Prostate gland (tissue), 2 donors: ENCODE measurements at regions not wholly inside any gene's neighbourhood (a gene's known extent, or its start where the extent isn't known, plus 50 kb on each side); places are given as distances from the start of the nearest gene placed in this dataset.

Experiments used
- DNase-seq: peaks from one replicate; pipeline ENCODE4 v3.0.0-alpha.2; 2019; ENCODE audit warnings: low spot score
- H3K27ac ChIP-seq, 2 donors: fragments of 200-600 bp; sonication (generic); 2 replicates each; pipeline ENCODE4 v1.5.1; 2017 to 2019
- H3K27me3 ChIP-seq: fragments of 200-600 bp; sonication (generic); replicated peaks from 2 replicates; pipeline ENCODE4 v1.5.1; 2019; ENCODE audit not compliant: insufficient read depth
- H3K36me3 ChIP-seq, 2 donors: fragments of 200-600 bp; sonication (generic); 1 replicate in 1 of 2; 2 replicates in 1 of 2; pipeline versions ENCODE4 v1.5.1 to v1.8.1; 2017 to 2019
- H3K4me1 ChIP-seq: fragments of 200-600 bp; sonication (generic); replicated peaks from 2 replicates; pipeline ENCODE4 v1.5.1; 2019
- H3K4me3 ChIP-seq, 2 donors: fragments of 200-600 bp; sonication (generic); 2 replicates each; pipeline ENCODE4 v1.5.1; 2017 to 2019
- H3K9me3 ChIP-seq: fragments of 200-600 bp; sonication (generic); 2 replicates; pipeline ENCODE4 v1.5.1; 2017
- CTCF ChIP-seq, 4 experiments: fragments of 200-600 bp in 2 of 4; fragments of 450-650 bp in 2 of 4; sonication (generic) in 2 of 4; IDR thresholded peaks; 1 replicate in 3 of 4; 2 replicates in 1 of 4; pipeline ENCODE4 v1.5.1; 2016 to 2019; ENCODE audit warnings: antibody characterized with exemption in 4 of 4, mild to moderate bottlenecking in 2 of 4, moderate library complexity in 2 of 4
- POLR2A ChIP-seq: fragments of 450-650 bp; IDR thresholded peaks from one replicate; pipeline ENCODE4 v1.6.1; 2016; ENCODE audit warnings: antibody characterized with exemption, mild to moderate bottlenecking
- POLR2AphosphoS5 ChIP-seq: sonication (generic); formaldehyde crosslinking; IDR thresholded peaks from one replicate; pipeline ENCODE4 v1.6.1; 2017; ENCODE audit warnings: antibody characterized with exemption
- WGBS: methylation state at CpG from one replicate; pipeline ENCODE4 v1.1.5; 2018; 5-methylcytosine and 5-hydroxymethylcytosine counted together
- intact Hi-C: fragments of 100-400 bp; cut with DNase I; formaldehyde crosslinking; loops from one replicate; pipeline ENCODE4 v1.14.2; 2022

GRCh38 chr5:9920697-9921096 is 290.5 kb upstream of the TAS2R1 start:
- WGBS: 89% methylated on average over 8 of the region's 8 CpGs
- H3K9me3 ChIP-seq: no peaks in the 10 kb centered on the region
- no peaks in the 10 kb centered on the region for H3K27me3 ChIP-seq
- no peaks in the 10 kb centered on the region for H3K4me1 ChIP-seq
- H3K36me3 ChIP-seq: no peaks in the 10 kb centered on the region
- H3K27ac ChIP-seq: no peak overlapping the region
- no peak overlapping the region for H3K4me3 ChIP-seq
- intact Hi-C loops: no loop called here
- no peak for TF ChIP-seq POLR2AphosphoS5
- TF ChIP-seq CTCF (IDR thresholded peaks at IDR 0.05): no peak
- no peak for TF ChIP-seq POLR2A
- no peak for DNase-seq

- no peak for DNase-seq
- H3K27me3 ChIP-seq: no peaks in the 10 kb centered on the region
- H3K36me3 ChIP-seq: no peaks in the 10 kb centered on the region
- H3K9me3 ChIP-seq: no peaks in the 10 kb centered on the region
- TF ChIP-seq CTCF (IDR thresholded peaks at IDR 0.05) (no peak), POLR2AphosphoS5 (no peak), POLR2A (no peak)
- no peaks in the 10 kb centered on the region for H3K4me1 ChIP-seq
- whole genome bisulfite sequencing: 70% methylated on average over 11 of the region's 11 CpGs
- no peak overlapping the region for H3K4me3 ChIP-seq
- no peak overlapping the region for H3K27ac ChIP-seq
- intact Hi-C loops: no loop called here
Measured at GRCh38 chr5:9919306-9920030, 289.3 kb upstream of the TAS2R1 start.

- no peak for TF ChIP-seq POLR2A
- no peak for TF ChIP-seq POLR2AphosphoS5
- no peak for TF ChIP-seq CTCF (IDR thresholded peaks at IDR 0.05)
- Histone ChIP-seq H3K27ac (no peak overlapping the region), H3K4me1 (no peaks in the 10 kb centered on the region), H3K9me3 (no peaks in the 10 kb centered on the region), H3K36me3 (no peaks in the 10 kb centered on the region), H3K4me3 (no peak overlapping the region), H3K27me3 (no peaks in the 10 kb centered on the region)
- no peak for DNase-seq
- intact Hi-C loops: no loop called here
- 61% methylated on average over 1 of the region's 1 CpG for WGBS
Measured at GRCh38 chr5:9905661-9906060, 275.5 kb upstream of the TAS2R1 start.

GRCh38 chr5:9903801-9904200 is 273.6 kb upstream of the TAS2R1 start:
- Histone ChIP-seq H3K4me1 (no peaks in the 10 kb centered on the region), H3K27me3 (no peaks in the 10 kb centered on the region), H3K9me3 (no peaks in the 10 kb centered on the region), H3K4me3 (no peak overlapping the region), H3K36me3 (no peaks in the 10 kb centered on the region), H3K27ac (no peak overlapping the region)
- no peak for DNase-seq
- intact Hi-C loops: no loop called here
- TF ChIP-seq CTCF (IDR thresholded peaks at IDR 0.05) (no peak), POLR2A (no peak), POLR2AphosphoS5 (no peak)

- DNase-seq: peak; percentile 6
- 27% methylated on average over 4 of the region's 4 CpGs for whole genome bisulfite sequencing
- H3K4me1 ChIP-seq: no peaks in the 10 kb centered on the region
- no peak overlapping the region for H3K27ac ChIP-seq
- H3K36me3 ChIP-seq: no peaks in the 10 kb centered on the region
- no peak overlapping the region for H3K4me3 ChIP-seq
- intact Hi-C loops: no loop called here
- TF ChIP-seq POLR2AphosphoS5: no peak
- no peak for TF ChIP-seq POLR2A
- TF ChIP-seq CTCF (IDR thresholded peaks at IDR 0.05): peak in 2 of 4 experiments; percentile 20 to 27
- H3K27me3 ChIP-seq: no peaks in the 10 kb centered on the region
- no peaks in the 10 kb centered on the region for H3K9me3 ChIP-seq
Measured at GRCh38 chr5:9898319-9898718, 268.2 kb upstream of the TAS2R1 start.
